ENCODE measurements at regions not wholly inside any gene's neighbourhood (a gene's known extent, or its start where the extent isn't known, plus 50 kb on each side); places are given as distances from the start of the nearest gene placed in this dataset.
"Not testable (repeated sequence)": the region's sequence is repeated elsewhere in the genome, so short reads cannot be mapped to it uniquely, and the experiment has no call there.

- DNase-seq = no peak
Measured at GRCh38 chr11:70595452-70595851, 197.1 kb downstream of the CTTN start.

- no peak for DNase-seq
Measured at GRCh38 chr11:70596091-70596490, 197.8 kb downstream of the CTTN start.

GRCh38 chr11:70597006-70597555 lies 198.8 kb downstream of the CTTN start:
- DNase-seq = no peak

- DNase-seq = no peak
Measured at GRCh38 chr11:70597751-70598625, 199.7 kb downstream of the CTTN start.

GRCh38 chr11:70600911-70601415 lies 202.6 kb downstream of the CTTN start:
- not testable (repeated sequence) for DNase-seq

GRCh38 chr11:70601861-70602538 lies 203.7 kb downstream of the CTTN start:
- DNase-seq = no peak

- DNase-seq = no peak
Measured at GRCh38 chr11:70603114-70603755, 204.9 kb downstream of the CTTN start.

- no peak for DNase-seq
Measured at GRCh38 chr11:70603756-70604211, 205.5 kb downstream of the CTTN start.

- no peak for DNase-seq
Measured at GRCh38 chr11:70604221-70604620, 205.9 kb downstream of the CTTN start.

GRCh38 chr11:70604630-70605467 lies 206.5 kb downstream of the CTTN start:
- DNase-seq = no peak

- no peak for DNase-seq
Measured at GRCh38 chr11:70605468-70605815, 207.1 kb downstream of the CTTN start.

- DNase-seq = no peak
Measured at GRCh38 chr11:70605846-70606245, 207.5 kb downstream of the CTTN start.

- DNase-seq = no peak
Measured at GRCh38 chr11:70606248-70606950, 208.1 kb downstream of the CTTN start.

GRCh38 chr11:70606951-70607330 lies 208.6 kb downstream of the CTTN start:
- no peak for DNase-seq

GRCh38 chr11:70607561-70607960 lies 209.2 kb downstream of the CTTN start:
- DNase-seq = no peak

- no peak for DNase-seq
Measured at GRCh38 chr11:70608568-70609470, 210.5 kb downstream of the CTTN start.

GRCh38 chr11:70610566-70611565 lies 212.5 kb downstream of the CTTN start:
- no peak for DNase-seq

- DNase-seq = no peak
Measured at GRCh38 chr11:70611821-70612220, 213.5 kb downstream of the CTTN start.

- no peak for DNase-seq
Measured at GRCh38 chr11:70612459-70613141, 214.3 kb downstream of the CTTN start.
